Activated CD4-positive, alpha-beta T cell treated with anti-CD3 and anti-CD28 coated beads for 36 hours (primary cell): ENCODE measurements at regions not wholly inside any gene's neighbourhood (a gene's known extent, or its start where the extent isn't known, plus 50 kb on each side); places are given as distances from the start of the nearest gene placed in this dataset.

Experiments used
- ATAC-seq: fragments of 200-7000 bp; cut with Tn5 transposase; one replicate; pipeline ENCODE4 v1.10.0; 2021; ENCODE audit warnings: mild to moderate bottlenecking, moderate library complexity
- CTCF ChIA-PET: fragments of 350-600 bp; sonication (Branson Sonifier 250); formaldehyde crosslinking; loops from one replicate; lab custom pipeline; 2021; ENCODE audit warnings: antibody characterized with exemption; lab: Charles Lee
- POLR2A ChIA-PET: fragments of 350-600 bp; sonication (Branson Sonifier 250); formaldehyde crosslinking; loops from one replicate; lab custom pipeline; 2021; ENCODE audit warnings: antibody characterized with exemption, inconsistent platforms; lab: Charles Lee
- DNase-seq: peaks from one replicate; pipeline ENCODE4 v3.0.0-alpha.2; 2020
- H3K27ac Mint-ChIP-seq: one replicate; pipeline ENCODE4 v1.8.0; 2021; ENCODE audit warnings: mixed read lengths
- H3K27me3 Mint-ChIP-seq: one replicate; pipeline ENCODE4 v1.8.0; 2021; ENCODE audit warnings: mixed read lengths
- H3K36me3 Mint-ChIP-seq: one replicate; pipeline ENCODE4 v1.8.0; 2021; ENCODE audit warnings: low read depth, mixed read lengths
- H3K4me1 Mint-ChIP-seq: one replicate; pipeline ENCODE4 v1.8.0; 2021; ENCODE audit warnings: mixed read lengths
- H3K4me3 Mint-ChIP-seq: one replicate; pipeline ENCODE4 v1.8.0; 2021; ENCODE audit warnings: mild to moderate bottlenecking, moderate library complexity, mixed read lengths
- H3K9me3 Mint-ChIP-seq: one replicate; pipeline ENCODE4 v1.8.0; 2021; ENCODE audit warnings: low read depth, mixed read lengths
- intact Hi-C, 2 experiments: fragments of 100-400 bp; cut with DNase I in 1 of 2; cut with micrococcal nuclease in 1 of 2; formaldehyde crosslinking; loops; one replicate each; pipeline versions ENCODE4 v1.14.2 to v1.15.1; 2022 to 2024; cut with DNase I, micrococcal nuclease

- Mint-ChIP-seq H3K36me3 (no peaks in the 10 kb centered on the region), H3K4me1 (peaks cover 36% of the 10 kb centered on the region), H3K27me3 (peaks cover 2% of the 10 kb centered on the region), H3K4me3 (no peak overlapping the region), H3K27ac (no peak overlapping the region), H3K9me3 (no peaks in the 10 kb centered on the region)
- intact Hi-C loops = no loop called here
- DNase-seq = no peak
- no peak for ATAC-seq
- ChIA-PET POLR2A (no interaction called here), CTCF (no interaction called here)
Observed at GRCh38 chr15:70242951-70243685, 145.4 kb upstream of the TLE3 start.

DNA sequence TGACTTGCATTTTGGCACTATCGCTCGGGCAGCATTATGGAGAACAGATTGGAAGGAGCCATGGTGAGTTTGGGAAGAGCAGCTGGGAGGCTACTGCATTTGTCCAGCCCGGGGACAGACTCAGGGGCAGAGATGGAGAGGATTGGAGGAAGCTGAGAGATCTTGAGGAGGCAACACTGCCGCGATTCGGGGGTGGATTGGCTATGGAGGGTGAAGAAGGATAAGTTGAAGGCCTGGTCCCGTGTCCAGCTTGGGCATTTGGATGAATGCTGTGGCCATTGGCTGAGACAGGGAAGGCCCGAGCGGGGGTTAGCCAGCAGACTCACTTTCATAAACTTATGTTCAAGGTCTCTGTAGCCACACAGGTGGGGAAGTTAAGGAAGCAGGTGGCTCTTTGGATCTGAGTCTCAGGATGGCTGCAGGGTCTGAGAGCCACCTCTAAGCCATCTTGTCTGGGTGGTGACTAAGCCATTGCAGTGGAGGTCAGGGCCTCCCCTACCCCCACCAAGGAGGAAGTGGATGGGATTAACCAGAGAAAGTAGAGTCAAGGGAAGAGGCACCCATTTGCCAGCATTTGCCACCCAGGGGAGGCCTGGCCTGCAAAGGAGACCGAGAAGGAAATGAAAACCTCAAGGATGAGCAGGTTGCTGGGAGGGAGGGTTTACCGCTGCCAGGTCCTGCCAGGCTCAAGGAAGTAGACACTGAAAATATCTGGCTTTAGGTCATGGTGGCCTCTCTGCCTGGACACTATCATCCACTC is 144.0 kb upstream of the TLE3 start:
- DNase-seq (no peak), ATAC-seq (no peak)
- no peaks in the 10 kb centered on the region for H3K36me3 Mint-ChIP-seq
- H3K27me3 Mint-ChIP-seq = peaks cover 2% of the 10 kb centered on the region
- H3K9me3 Mint-ChIP-seq = no peaks in the 10 kb centered on the region
- ChIA-PET CTCF (no interaction called here), POLR2A (no interaction called here)
- no peak overlapping the region for H3K4me3 Mint-ChIP-seq
- peaks cover 31% of the 10 kb centered on the region for H3K4me1 Mint-ChIP-seq
- no peak overlapping the region for H3K27ac Mint-ChIP-seq
- intact Hi-C loops = no loop called here

- ATAC-seq = no peak
- Mint-ChIP-seq H3K4me3 (no peak overlapping the region), H3K9me3 (no peaks in the 10 kb centered on the region), H3K36me3 (no peaks in the 10 kb centered on the region), H3K4me1 (peaks cover 33% of the 10 kb centered on the region), H3K27ac (no peak overlapping the region), H3K27me3 (peaks cover 2% of the 10 kb centered on the region)
- no peak for DNase-seq
- intact Hi-C loops = no loop called here
- ChIA-PET POLR2A (no interaction called here), CTCF (interaction anchor here (1.4 kb wide), 1 partner anchor 11 kb away, joined by 6 read pairs; no protein-coding TSS in a partner anchor)
Observed at GRCh38 chr15:70240820-70241430, 143.2 kb upstream of the TLE3 start.

DNA sequence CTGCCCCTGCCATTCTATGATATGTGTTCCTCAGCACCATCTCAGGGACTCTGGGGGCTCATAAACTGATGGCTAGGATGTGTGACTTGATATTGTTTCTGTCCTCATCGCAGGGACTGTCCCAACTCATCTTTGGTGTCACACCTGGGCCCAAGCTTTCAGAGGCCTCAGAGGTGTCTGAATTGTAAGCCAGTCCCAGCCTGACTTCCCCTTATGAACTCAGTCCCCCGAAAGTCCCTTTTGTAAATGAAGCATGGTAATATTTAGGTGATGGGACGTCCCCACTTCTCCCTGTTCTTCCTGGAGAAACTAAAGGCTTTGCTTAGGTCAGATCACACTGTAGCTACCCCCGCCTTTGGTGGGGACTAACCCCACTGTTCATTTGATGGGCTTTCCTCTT is 142.4 kb upstream of the TLE3 start:
- CTCF ChIA-PET = interaction anchor here (1.4 kb wide), 1 partner anchor 12 kb away, joined by 6 read pairs; no protein-coding TSS in a partner anchor
- POLR2A ChIA-PET = interaction anchor here (0.7 kb wide), 1 partner anchor 289 kb away, joined by 3 read pairs; no protein-coding TSS in a partner anchor

DNA sequence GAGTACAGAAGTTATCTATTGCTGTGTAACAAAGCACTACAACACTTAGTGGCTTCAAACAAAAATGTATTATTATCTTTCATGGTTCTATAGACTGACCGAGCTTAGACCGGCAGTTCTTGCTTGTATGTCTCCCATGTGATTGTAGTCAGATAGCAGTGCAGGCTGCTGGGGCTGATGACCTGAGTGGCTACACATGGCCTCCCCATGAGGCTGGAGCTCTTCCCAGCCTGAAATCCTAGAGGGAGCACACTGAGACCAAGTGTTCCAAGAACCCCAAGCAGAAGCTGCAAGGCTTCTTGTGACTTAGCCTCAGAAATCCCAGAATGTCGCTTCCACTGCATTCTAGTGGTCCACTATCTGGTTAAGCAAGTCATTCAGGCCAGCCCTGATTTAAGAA is 141.2 kb upstream of the TLE3 start:
- intact Hi-C loops = loop anchor here in 1 of 2 experiments (5.0 kb wide), 1 partner anchor 33 kb away; no protein-coding TSS in a partner anchor
- Mint-ChIP-seq H3K27ac (no peak overlapping the region), H3K4me3 (no peak overlapping the region), H3K9me3 (no peaks in the 10 kb centered on the region), H3K27me3 (peaks cover 2% of the 10 kb centered on the region), H3K36me3 (no peaks in the 10 kb centered on the region), H3K4me1 (peaks cover 46% of the 10 kb centered on the region)
- POLR2A ChIA-PET = no interaction called here
- CTCF ChIA-PET = interaction anchor here (0.6 to 0.8 kb wide), 3 partner anchors 25 to 231 kb away, joined by 3 read pairs; no protein-coding TSS in a partner anchor
- ATAC-seq (no peak), DNase-seq (no peak)

More for the DNA sequence above, 142.4 kb upstream of the TLE3 start:
- intact Hi-C loops = no loop called here
- H3K4me3 Mint-ChIP-seq = no peak overlapping the region
- H3K27me3 Mint-ChIP-seq = peaks cover 2% of the 10 kb centered on the region
- ATAC-seq (peak; percentile 75), DNase-seq (peak; percentile 67)
- H3K36me3 Mint-ChIP-seq = no peaks in the 10 kb centered on the region
- peaks cover 35% of the 10 kb centered on the region for H3K4me1 Mint-ChIP-seq
- H3K9me3 Mint-ChIP-seq = no peaks in the 10 kb centered on the region
- H3K27ac Mint-ChIP-seq = no peak overlapping the region

GRCh38 chr15:70237626-70238025 is 139.9 kb upstream of the TLE3 start:
- Mint-ChIP-seq H3K4me3 (no peak overlapping the region), H3K4me1 (peaks cover 38% of the 10 kb centered on the region), H3K9me3 (no peaks in the 10 kb centered on the region), H3K27ac (no peak overlapping the region), H3K27me3 (peaks cover 2% of the 10 kb centered on the region), H3K36me3 (no peaks in the 10 kb centered on the region)
- ChIA-PET CTCF (interaction anchor here (0.7 kb wide), 1 partner anchor 66 kb away, joined by 3 read pairs; no protein-coding TSS in a partner anchor), POLR2A (interaction anchor here (0.6 kb wide), 1 partner anchor 29 kb away, joined by 3 read pairs; no protein-coding TSS in a partner anchor)
- ATAC-seq = no peak
- intact Hi-C loops = loop anchor here in 1 of 2 experiments (2.0 to 5.0 kb wide), 2 partner anchors 21 to 35 kb away; no protein-coding TSS in a partner anchor
- no peak for DNase-seq

DNA sequence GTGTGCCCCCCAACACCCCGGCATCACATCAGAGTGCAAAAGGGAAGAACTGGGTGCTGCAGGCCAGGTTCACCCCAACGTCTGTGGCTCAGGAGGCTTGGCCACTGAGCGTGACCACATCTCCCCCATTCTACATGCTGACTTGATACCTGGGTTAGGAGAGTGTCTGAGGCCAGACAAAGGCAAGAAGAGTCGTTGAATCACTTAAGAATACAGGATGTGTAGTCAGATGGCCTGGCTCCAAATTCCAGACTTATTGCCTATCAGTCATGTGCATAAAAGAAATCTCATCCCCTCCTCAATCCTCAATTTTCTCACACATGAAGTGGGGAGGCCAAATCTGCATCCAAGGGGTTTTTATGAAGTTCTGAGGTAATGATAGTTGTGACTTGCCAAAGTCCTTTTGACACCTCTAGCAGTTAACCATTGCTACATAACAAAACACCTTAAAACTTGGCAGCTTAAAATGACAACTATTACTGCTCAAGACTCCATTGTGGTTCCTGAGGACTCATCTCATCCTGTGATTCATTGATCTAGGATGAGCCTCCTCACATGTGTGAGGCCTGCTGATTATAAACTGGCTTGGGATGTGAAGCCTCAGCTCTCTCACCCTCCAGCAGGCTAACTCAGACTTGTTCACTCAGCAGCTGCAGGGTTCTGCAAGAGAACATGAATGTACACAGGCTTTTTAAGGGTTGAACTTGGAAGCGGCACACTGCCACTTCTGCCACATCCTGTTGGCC is 138.8 kb upstream of the TLE3 start:
- Mint-ChIP-seq H3K4me1 (peaks cover 31% of the 10 kb centered on the region), H3K4me3 (no peak overlapping the region), H3K27ac (no peak overlapping the region), H3K27me3 (peaks cover 2% of the 10 kb centered on the region), H3K9me3 (peaks cover 9% of the 10 kb centered on the region), H3K36me3 (peaks cover 4% of the 10 kb centered on the region)
- DNase-seq = peak; percentile 53
- POLR2A ChIA-PET = interaction anchor here (0.9 kb wide), 1 partner anchor 64 kb away, joined by 4 read pairs; no protein-coding TSS in a partner anchor
- ATAC-seq = peak; percentile 83
- CTCF ChIA-PET = interaction anchor here (0.7 to 1.4 kb wide), 5 partner anchors 20 to 67 kb away, joined by 3 to 5 read pairs (median 3); no protein-coding TSS in a partner anchor
- intact Hi-C loops = loop anchor here (1.0 to 5.0 kb wide), 3 partner anchors 22 to 36 kb away; no protein-coding TSS in a partner anchor

- H3K27ac Mint-ChIP-seq = no peak overlapping the region
- ChIA-PET POLR2A (no interaction called here), CTCF (interaction anchor here (1.4 kb wide), 1 partner anchor 39 kb away, joined by 3 read pairs; no protein-coding TSS in a partner anchor)
- ATAC-seq = no peak
- H3K4me3 Mint-ChIP-seq = no peak overlapping the region
- no peak for DNase-seq
- peaks cover 14% of the 10 kb centered on the region for H3K9me3 Mint-ChIP-seq
- no peaks in the 10 kb centered on the region for H3K27me3 Mint-ChIP-seq
- H3K36me3 Mint-ChIP-seq = peaks cover 6% of the 10 kb centered on the region
- H3K4me1 Mint-ChIP-seq = peaks cover 27% of the 10 kb centered on the region
- intact Hi-C loops = loop anchor here in 1 of 2 experiments (5.0 kb wide), 1 partner anchor 37 kb away; no protein-coding TSS in a partner anchor
Observed at GRCh38 chr15:70235347-70235746, 137.6 kb upstream of the TLE3 start.

DNA sequence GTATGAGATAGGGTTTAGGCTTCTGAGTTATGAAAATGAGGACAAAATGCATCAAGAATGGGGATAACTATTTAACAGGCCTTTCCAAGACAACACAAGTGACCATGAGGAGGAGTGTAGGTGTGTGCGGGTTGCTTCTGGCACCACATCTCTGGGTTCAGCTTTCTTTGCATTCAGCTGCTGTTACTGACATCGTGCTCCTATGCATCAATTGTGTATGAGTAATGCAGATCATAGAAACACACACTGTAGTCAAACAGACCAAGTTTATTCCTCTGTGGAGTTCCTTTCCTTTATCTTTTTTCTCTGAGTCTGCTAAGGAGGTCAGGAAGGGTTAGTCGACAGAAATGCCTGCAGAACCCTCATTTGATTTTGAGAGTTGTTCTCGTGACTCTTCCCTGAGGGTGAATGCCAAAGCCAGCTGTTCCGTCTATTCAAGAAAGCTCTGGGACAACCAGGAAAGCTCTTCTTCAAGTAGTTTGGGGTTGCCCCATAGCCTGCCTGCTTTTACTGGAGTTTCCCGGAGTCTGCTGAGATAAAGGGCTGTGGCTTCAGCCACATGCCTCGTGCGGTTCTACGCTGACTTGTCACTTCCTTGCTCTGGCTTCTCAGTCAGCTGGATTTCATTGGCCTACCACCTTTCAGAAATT is 136.7 kb upstream of the TLE3 start:
- Mint-ChIP-seq H3K4me3 (no peak overlapping the region), H3K4me1 (peaks cover 22% of the 10 kb centered on the region), H3K27me3 (no peaks in the 10 kb centered on the region), H3K27ac (no peak overlapping the region), H3K9me3 (peaks cover 21% of the 10 kb centered on the region), H3K36me3 (peaks cover 6% of the 10 kb centered on the region)
- peak; percentile 50 for DNase-seq
- CTCF ChIA-PET = interaction anchor here (1.3 kb wide), 1 partner anchor 24 kb away, joined by 4 read pairs; no protein-coding TSS in a partner anchor
- POLR2A ChIA-PET = interaction anchor here (0.6 kb wide), 1 partner anchor 389 kb away, joined by 3 read pairs; no protein-coding TSS in a partner anchor
- peak; percentile 20 for ATAC-seq
- intact Hi-C loops = no loop called here

GRCh38 chr15:70231484-70231883 is 133.8 kb upstream of the TLE3 start:
- POLR2A ChIA-PET = no interaction called here
- Mint-ChIP-seq H3K27ac (no peak overlapping the region), H3K27me3 (no peaks in the 10 kb centered on the region), H3K4me3 (no peak overlapping the region), H3K36me3 (peaks cover 6% of the 10 kb centered on the region), H3K9me3 (peaks cover 26% of the 10 kb centered on the region), H3K4me1 (peaks cover 17% of the 10 kb centered on the region)
- peak; percentile 35 for ATAC-seq
- no peak for DNase-seq
- intact Hi-C loops = no loop called here
- CTCF ChIA-PET = no interaction called here
